Trophoblast cell (in vitro differentiated cells and primary cell): ENCODE measurements at regions not wholly inside any gene's neighbourhood (a gene's known extent, or its start where the extent isn't known, plus 50 kb on each side); places are given as distances from the start of the nearest gene placed in this dataset.

Experiments used
- DNase-seq, 2 donors: peaks; one replicate each; pipeline ENCODE4 v3.0.0-alpha.2; 2016
- H2AFZ ChIP-seq: 2 replicates; pipeline ENCODE4 v1.6.1; 2013; ENCODE audit warnings: low read length, moderate library complexity, mild to moderate bottlenecking; ENCODE audit not compliant: insufficient read depth, poor library complexity
- H2AK5ac ChIP-seq: 2 replicates; pipeline ENCODE4 v1.6.1; 2013; ENCODE audit warnings: mild to moderate bottlenecking, low read length
- H2BK120ac ChIP-seq: 2 replicates; pipeline ENCODE4 v1.6.1; 2013; ENCODE audit warnings: low read length, mild to moderate bottlenecking, moderate library complexity; ENCODE audit not compliant: insufficient read depth, poor library complexity
- H2BK12ac ChIP-seq: 2 replicates; pipeline ENCODE4 v1.6.1; 2013; ENCODE audit warnings: mild to moderate bottlenecking, low read length, moderate library complexity
- H2BK5ac ChIP-seq: 2 replicates; pipeline ENCODE4 v1.6.1; 2013; ENCODE audit warnings: low read length, low read depth, moderate library complexity, mild to moderate bottlenecking; ENCODE audit not compliant: poor library complexity
- H3K14ac ChIP-seq: 2 replicates; pipeline ENCODE4 v1.6.1; 2013; ENCODE audit warnings: mild to moderate bottlenecking, low read length
- H3K18ac ChIP-seq: 2 replicates; pipeline ENCODE4 v1.6.1; 2013; ENCODE audit warnings: mild to moderate bottlenecking, low read length
- H3K23ac ChIP-seq: 2 replicates; pipeline ENCODE4 v1.6.1; 2013; ENCODE audit warnings: low read length
- H3K27ac ChIP-seq: 2 replicates; pipeline ENCODE4 v1.5.1; 2013; ENCODE audit warnings: low read depth, mild to moderate bottlenecking, inconsistent platforms, low read length, moderate library complexity
- H3K27me3 ChIP-seq: 2 replicates; pipeline ENCODE4 v1.6.1; 2013; ENCODE audit warnings: inconsistent platforms, mild to moderate bottlenecking, low read length, moderate library complexity; ENCODE audit not compliant: insufficient read depth
- H3K36me3 ChIP-seq, 2 experiments: 1 replicate in 1 of 2; 2 replicates in 1 of 2; pipeline ENCODE4 v1.6.1; 2013; ENCODE audit warnings: low read length in 2 of 2, mild to moderate bottlenecking in 2 of 2, moderate library complexity in 1 of 2; ENCODE audit not compliant: insufficient read depth in 2 of 2, control insufficient read depth in 1 of 2
- H3K4ac ChIP-seq: 2 replicates; pipeline ENCODE4 v1.6.1; 2013; ENCODE audit warnings: low read depth, mild to moderate bottlenecking, low read length, moderate library complexity
- H3K4me1 ChIP-seq, 2 experiments: 1 replicate in 1 of 2; 2 replicates in 1 of 2; pipeline ENCODE4 v1.6.1; 2013; ENCODE audit warnings: low read length in 2 of 2, mild to moderate bottlenecking in 2 of 2, moderate library complexity in 1 of 2; ENCODE audit not compliant: insufficient read depth in 2 of 2, control insufficient read depth in 1 of 2
- H3K4me2 ChIP-seq: 2 replicates; pipeline ENCODE4 v1.6.1; 2013; ENCODE audit warnings: inconsistent platforms, mild to moderate bottlenecking, low read length, moderate library complexity
- H3K4me3 ChIP-seq: 2 replicates; pipeline ENCODE4 v1.5.1; 2013; ENCODE audit warnings: mild to moderate bottlenecking, low read depth, low read length, inconsistent platforms
- H3K79me1 ChIP-seq: one replicate; pipeline ENCODE4 v1.6.1; 2013; ENCODE audit warnings: low read length
- H3K79me2 ChIP-seq: 2 replicates; pipeline ENCODE4 v1.6.1; 2013; ENCODE audit warnings: low read length, mild to moderate bottlenecking; ENCODE audit not compliant: control insufficient read depth, insufficient read depth, poor library complexity
- H3K9ac ChIP-seq: 2 replicates; pipeline ENCODE4 v1.6.1; 2013; ENCODE audit warnings: mild to moderate bottlenecking, low read length
- H3K9me3 ChIP-seq: 2 replicates; pipeline ENCODE4 v1.6.1; 2013; ENCODE audit warnings: low read depth, mild to moderate bottlenecking, control low read depth, inconsistent platforms, low read length; ENCODE audit not compliant: insufficient read depth
- H4K12ac ChIP-seq: 2 replicates; pipeline ENCODE4 v1.6.1; 2013; ENCODE audit warnings: low read depth, mild to moderate bottlenecking, low read length, moderate library complexity
- H4K8ac ChIP-seq: 2 replicates; pipeline ENCODE4 v1.6.1; 2013; ENCODE audit warnings: low read depth, mild to moderate bottlenecking, low read length, moderate library complexity
- H4K91ac ChIP-seq: one replicate; pipeline ENCODE4 v1.6.1; 2013; ENCODE audit warnings: low read depth, mild to moderate bottlenecking, low read length, moderate library complexity
- WGBS: extraction: QIAGEN DNeasy Blood & Tissue Kit; methylation state at CpG from one replicate; pipeline ENCODE4 v1.1.7; 2013; ENCODE audit warnings: missing lambda C conversion rate; ENCODE audit not compliant: insufficient read length, insufficient coverage; ENCODE audit errors: extremely low coverage; 5-methylcytosine and 5-hydroxymethylcytosine counted together

- Histone ChIP-seq H3K9me3 (peaks cover under 1% of the 10 kb centered on the region), H2BK120ac (no peak overlapping the region), H4K12ac (no peak overlapping the region), H3K14ac (no peak overlapping the region), H3K36me3 (no peaks in the 10 kb centered on the region), H3K79me2 (no peaks in the 10 kb centered on the region), H4K8ac (no peak overlapping the region), H3K9ac (no peak overlapping the region), H3K27ac (no peak overlapping the region), H3K27me3 (no peaks in the 10 kb centered on the region), H3K4me2 (no peak overlapping the region), H4K91ac (no peak overlapping the region), H2BK5ac (no peak overlapping the region), H3K4me1 (peaks cover 4 to 14% of the 10 kb centered on the region in 2 experiments), H3K4ac (no peak overlapping the region), H3K18ac (no peak overlapping the region), H2AK5ac (no peak overlapping the region), H3K23ac (no peak overlapping the region), H3K79me1 (peaks cover 3% of the 10 kb centered on the region), H2BK12ac (no peak overlapping the region), H3K4me3 (no peak overlapping the region), H2AFZ (no peak overlapping the region)
- no CpG with 5 or more reads among the region's 4 CpGs for WGBS
- no peak for DNase-seq
These were observed 135.4 kb downstream of the ADAMTS15 start for GRCh38 chr11:130583801-130584211.

GRCh38 chr11:130585545-130585944 is 137.1 kb downstream of the ADAMTS15 start:
- Histone ChIP-seq H3K79me2 (no peaks in the 10 kb centered on the region), H3K4me3 (no peak overlapping the region), H3K36me3 (no peaks in the 10 kb centered on the region), H2BK5ac (no peak overlapping the region), H3K18ac (no peak overlapping the region), H3K27ac (no peak overlapping the region), H3K9ac (no peak overlapping the region), H4K12ac (no peak overlapping the region), H3K9me3 (no peaks in the 10 kb centered on the region), H3K4ac (no peak overlapping the region), H2AFZ (no peak overlapping the region), H3K4me1 (peaks cover 4 to 10% of the 10 kb centered on the region in 2 experiments), H4K91ac (no peak overlapping the region), H3K27me3 (no peaks in the 10 kb centered on the region), H3K4me2 (no peak overlapping the region), H2AK5ac (no peak overlapping the region), H2BK12ac (no peak overlapping the region), H3K14ac (no peak overlapping the region), H3K79me1 (peaks cover 3% of the 10 kb centered on the region), H2BK120ac (no peak overlapping the region), H4K8ac (no peak overlapping the region), H3K23ac (no peak overlapping the region)
- no CpG with 5 or more reads among the region's 5 CpGs for WGBS
- peak in 1 of 2 donors; percentile 12 for DNase-seq

- Histone ChIP-seq H2BK5ac (no peak overlapping the region), H2BK12ac (no peak overlapping the region), H4K8ac (no peak overlapping the region), H3K14ac (no peak overlapping the region), H3K27ac (no peak overlapping the region), H2AFZ (no peak overlapping the region), H4K12ac (no peak overlapping the region), H2AK5ac (no peak overlapping the region), H3K23ac (no peak overlapping the region), H3K4ac (no peak overlapping the region), H3K4me3 (no peak overlapping the region), H3K36me3 (no peaks in the 10 kb centered on the region), H3K9ac (no peak overlapping the region), H3K18ac (no peak overlapping the region), H3K9me3 (no peaks in the 10 kb centered on the region), H2BK120ac (no peak overlapping the region), H3K79me1 (no peaks in the 10 kb centered on the region), H3K27me3 (no peaks in the 10 kb centered on the region), H3K4me2 (no peak overlapping the region), H4K91ac (no peak overlapping the region), H3K79me2 (no peaks in the 10 kb centered on the region), H3K4me1 (no peaks in the 10 kb centered on the region)
- no CpG with 5 or more reads among the region's 4 CpGs for WGBS
- DNase-seq: no peak
These were observed 139.2 kb downstream of the ADAMTS15 start for GRCh38 chr11:130587658-130588057.

- Histone ChIP-seq H3K4ac (no peak overlapping the region), H2BK12ac (no peak overlapping the region), H3K27ac (no peak overlapping the region), H2AFZ (no peak overlapping the region), H3K36me3 (no peaks in the 10 kb centered on the region), H2AK5ac (no peak overlapping the region), H3K79me2 (no peaks in the 10 kb centered on the region), H4K12ac (no peak overlapping the region), H3K79me1 (no peaks in the 10 kb centered on the region), H3K27me3 (no peaks in the 10 kb centered on the region), H3K18ac (no peak overlapping the region), H3K4me2 (no peak overlapping the region), H4K8ac (no peak overlapping the region), H3K14ac (no peak overlapping the region), H3K23ac (no peak overlapping the region), H3K9ac (no peak overlapping the region), H2BK5ac (no peak overlapping the region), H3K9me3 (no peaks in the 10 kb centered on the region), H3K4me1 (no peaks in the 10 kb centered on the region), H4K91ac (no peak overlapping the region), H2BK120ac (no peak overlapping the region), H3K4me3 (no peak overlapping the region)
- no CpG with 5 or more reads among the region's 2 CpGs for WGBS
- no peak for DNase-seq
These were observed 140.0 kb downstream of the ADAMTS15 start for GRCh38 chr11:130588471-130588870.
